Loucy (cell line): ENCODE measurements at regions not wholly inside any gene's neighbourhood (a gene's known extent, or its start where the extent isn't known, plus 50 kb on each side); places are given as distances from the start of the nearest gene placed in this dataset.

ENCODE experiments used
- EZH2phosphoT487 ChIP-seq: fragments of 200-600 bp; IDR thresholded peaks from 2 replicates; pipeline ENCODE4 v1.6.1; 2018; ENCODE audit warnings: antibody characterized with exemption, mild to moderate bottlenecking, moderate library complexity, borderline replicate concordance
- TF ChIP-seq, protein P1 (sequence below): fragments of 200-600 bp; sonication (generic); conservative IDR thresholded peaks from 2 replicates; pipeline ENCODE4 v1.5.1; 2014; ENCODE audit warnings: mild to moderate bottlenecking, antibody characterized with exemption, low read length

- TF ChIP-seq, protein P1, sequence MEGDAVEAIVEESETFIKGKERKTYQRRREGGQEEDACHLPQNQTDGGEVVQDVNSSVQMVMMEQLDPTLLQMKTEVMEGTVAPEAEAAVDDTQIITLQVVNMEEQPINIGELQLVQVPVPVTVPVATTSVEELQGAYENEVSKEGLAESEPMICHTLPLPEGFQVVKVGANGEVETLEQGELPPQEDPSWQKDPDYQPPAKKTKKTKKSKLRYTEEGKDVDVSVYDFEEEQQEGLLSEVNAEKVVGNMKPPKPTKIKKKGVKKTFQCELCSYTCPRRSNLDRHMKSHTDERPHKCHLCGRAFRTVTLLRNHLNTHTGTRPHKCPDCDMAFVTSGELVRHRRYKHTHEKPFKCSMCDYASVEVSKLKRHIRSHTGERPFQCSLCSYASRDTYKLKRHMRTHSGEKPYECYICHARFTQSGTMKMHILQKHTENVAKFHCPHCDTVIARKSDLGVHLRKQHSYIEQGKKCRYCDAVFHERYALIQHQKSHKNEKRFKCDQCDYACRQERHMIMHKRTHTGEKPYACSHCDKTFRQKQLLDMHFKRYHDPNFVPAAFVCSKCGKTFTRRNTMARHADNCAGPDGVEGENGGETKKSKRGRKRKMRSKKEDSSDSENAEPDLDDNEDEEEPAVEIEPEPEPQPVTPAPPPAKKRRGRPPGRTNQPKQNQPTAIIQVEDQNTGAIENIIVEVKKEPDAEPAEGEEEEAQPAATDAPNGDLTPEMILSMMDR, result no peak
- no peak for TF ChIP-seq EZH2phosphoT487
Measured at GRCh38 chr9:88746743-88747398, 211.9 kb downstream of the NXNL2 start.
